ENCODE measurements at regions not wholly inside any gene's neighbourhood (a gene's known extent, or its start where the extent isn't known, plus 50 kb on each side); places are given as distances from the start of the nearest gene placed in this dataset.
A peak's percentile ranks its signal among the peaks of the same experiment; 100 is the strongest.

- DNase-seq, result no peak
Measured at GRCh38 chr2:79327460-79327859, 167.9 kb upstream of the REG3A start.

- no peak for DNase-seq
Measured at GRCh38 chr2:79320871-79321270, 161.3 kb upstream of the REG3A start.

GRCh38 chr2:79294994-79295393 is 135.4 kb upstream of the REG3A start:
- DNase-seq, result no peak

- no peak for DNase-seq
Measured at GRCh38 chr2:79292958-79293315, 133.4 kb upstream of the REG3A start.

- no peak for DNase-seq
Measured at GRCh38 chr2:79292239-79292957, 132.8 kb upstream of the REG3A start.

- DNase-seq, result no peak
Measured at GRCh38 chr2:79275863-79276262, 116.3 kb upstream of the REG3A start.

- DNase-seq, result no peak
Measured at GRCh38 chr2:79275197-79275596, 115.6 kb upstream of the REG3A start.

GRCh38 chr2:79272616-79273015 is 113.1 kb upstream of the REG3A start:
- no peak for DNase-seq

GRCh38 chr2:79271456-79271855 is 111.9 kb upstream of the REG3A start:
- DNase-seq, result no peak

- no peak for DNase-seq
Measured at GRCh38 chr2:79260848-79261247, 101.3 kb upstream of the REG3A start.

- no peak for DNase-seq
Measured at GRCh38 chr2:79259959-79260358, 100.4 kb upstream of the REG3A start.

- DNase-seq, result no peak
Measured at GRCh38 chr2:79259296-79259695, 99.7 kb upstream of the REG3A start.

- no peak for DNase-seq
Measured at GRCh38 chr2:79253243-79253774, 93.8 kb upstream of the REG3A start.

GRCh38 chr2:79250656-79251055 is 91.1 kb upstream of the REG3A start:
- no peak for DNase-seq

GRCh38 chr2:79248776-79249175 is 89.2 kb upstream of the REG3A start:
- DNase-seq, result no peak

GRCh38 chr2:79235135-79235534 is 75.6 kb upstream of the REG3A start:
- DNase-seq, result no peak

GRCh38 chr2:79223539-79223938 is 64.0 kb upstream of the REG3A start:
- DNase-seq, result no peak

- DNase-seq, result peak; percentile 50
Measured at GRCh38 chr2:79219383-79219988, 59.9 kb upstream of the REG3A start.

- no peak for DNase-seq
Measured at GRCh38 chr2:79210274-79210917, 50.8 kb upstream of the REG3A start.
